Neutrophil (primary cell): ENCODE measurements at regions not wholly inside any gene's neighbourhood (a gene's known extent, or its start where the extent isn't known, plus 50 kb on each side); places are given as distances from the start of the nearest gene placed in this dataset.

Experiments
- H3K27ac ChIP-seq: fragments of 200-600 bp; sonication (generic); 2 replicates; pipeline ENCODE4 v1.5.1; 2016; ENCODE audit warnings: mild to moderate bottlenecking, moderate library complexity
- H3K27me3 ChIP-seq: fragments of 200-600 bp; sonication (generic); 2 replicates; pipeline ENCODE4 v1.6.0; 2016; ENCODE audit warnings: mild to moderate bottlenecking
- H3K36me3 ChIP-seq: fragments of 200-600 bp; sonication (generic); 2 replicates; pipeline ENCODE4 v1.5.1; 2017
- H3K4me1 ChIP-seq, 2 experiments: fragments of 200-600 bp in 1 of 2; sonication (generic) in 1 of 2; 1 replicate in 1 of 2; 2 replicates in 1 of 2; pipeline versions ENCODE4 v1.5.1 to v1.6.1; 2013 to 2016; ENCODE audit warnings: low read depth in 1 of 2, low read length in 1 of 2, mild to moderate bottlenecking in 1 of 2, moderate library complexity in 1 of 2; ENCODE audit not compliant: control insufficient read depth in 1 of 2, insufficient read depth in 1 of 2
- H3K4me3 ChIP-seq, 2 experiments: fragments of 200-600 bp in 1 of 2; sonication (generic) in 1 of 2; 1 replicate in 1 of 2; 2 replicates in 1 of 2; pipeline ENCODE4 v1.5.1; 2013 to 2016; ENCODE audit warnings: low read depth in 1 of 2, low read length in 1 of 2, mild to moderate bottlenecking in 1 of 2, moderate library complexity in 1 of 2
- H3K9me3 ChIP-seq: fragments of 200-600 bp; sonication (generic); 2 replicates; pipeline ENCODE4 v1.5.1; 2016
- TF ChIP-seq, protein P1 (sequence below): fragments of 200-600 bp; sonication (generic); IDR thresholded peaks from 2 replicates; pipeline ENCODE4 v1.5.1; 2016; ENCODE audit warnings: antibody characterized with exemption

DNA sequence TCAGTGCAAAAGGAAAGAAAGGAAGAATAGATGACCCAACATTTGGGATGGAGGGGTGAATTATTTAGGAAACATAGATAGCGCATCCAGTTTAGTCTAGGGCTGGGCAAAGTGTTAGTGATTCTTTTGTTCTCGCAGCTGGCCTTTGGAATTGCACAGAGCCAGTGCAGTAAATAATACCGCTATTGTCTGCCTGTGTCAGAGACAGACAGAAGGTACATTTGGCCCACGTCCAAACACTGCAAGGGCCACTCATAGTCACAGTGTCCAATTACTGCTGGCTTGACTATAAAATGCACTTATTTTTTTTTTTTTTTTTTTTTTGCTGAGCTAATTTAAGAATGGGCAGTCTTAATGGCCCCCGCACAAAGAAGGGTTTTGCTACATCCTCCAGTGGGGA lies 638.6 kb downstream of the BCL11B start:
- TF ChIP-seq, protein P1, sequence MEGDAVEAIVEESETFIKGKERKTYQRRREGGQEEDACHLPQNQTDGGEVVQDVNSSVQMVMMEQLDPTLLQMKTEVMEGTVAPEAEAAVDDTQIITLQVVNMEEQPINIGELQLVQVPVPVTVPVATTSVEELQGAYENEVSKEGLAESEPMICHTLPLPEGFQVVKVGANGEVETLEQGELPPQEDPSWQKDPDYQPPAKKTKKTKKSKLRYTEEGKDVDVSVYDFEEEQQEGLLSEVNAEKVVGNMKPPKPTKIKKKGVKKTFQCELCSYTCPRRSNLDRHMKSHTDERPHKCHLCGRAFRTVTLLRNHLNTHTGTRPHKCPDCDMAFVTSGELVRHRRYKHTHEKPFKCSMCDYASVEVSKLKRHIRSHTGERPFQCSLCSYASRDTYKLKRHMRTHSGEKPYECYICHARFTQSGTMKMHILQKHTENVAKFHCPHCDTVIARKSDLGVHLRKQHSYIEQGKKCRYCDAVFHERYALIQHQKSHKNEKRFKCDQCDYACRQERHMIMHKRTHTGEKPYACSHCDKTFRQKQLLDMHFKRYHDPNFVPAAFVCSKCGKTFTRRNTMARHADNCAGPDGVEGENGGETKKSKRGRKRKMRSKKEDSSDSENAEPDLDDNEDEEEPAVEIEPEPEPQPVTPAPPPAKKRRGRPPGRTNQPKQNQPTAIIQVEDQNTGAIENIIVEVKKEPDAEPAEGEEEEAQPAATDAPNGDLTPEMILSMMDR, result no peak
- no peaks in the 10 kb centered on the region for H3K36me3 ChIP-seq
- no peak overlapping the region for H3K27ac ChIP-seq
- no peaks in the 10 kb centered on the region for H3K4me1 ChIP-seq
- no peaks in the 10 kb centered on the region for H3K9me3 ChIP-seq
- H3K27me3 ChIP-seq, result no peaks in the 10 kb centered on the region
- no peak overlapping the region for H3K4me3 ChIP-seq

DNA sequence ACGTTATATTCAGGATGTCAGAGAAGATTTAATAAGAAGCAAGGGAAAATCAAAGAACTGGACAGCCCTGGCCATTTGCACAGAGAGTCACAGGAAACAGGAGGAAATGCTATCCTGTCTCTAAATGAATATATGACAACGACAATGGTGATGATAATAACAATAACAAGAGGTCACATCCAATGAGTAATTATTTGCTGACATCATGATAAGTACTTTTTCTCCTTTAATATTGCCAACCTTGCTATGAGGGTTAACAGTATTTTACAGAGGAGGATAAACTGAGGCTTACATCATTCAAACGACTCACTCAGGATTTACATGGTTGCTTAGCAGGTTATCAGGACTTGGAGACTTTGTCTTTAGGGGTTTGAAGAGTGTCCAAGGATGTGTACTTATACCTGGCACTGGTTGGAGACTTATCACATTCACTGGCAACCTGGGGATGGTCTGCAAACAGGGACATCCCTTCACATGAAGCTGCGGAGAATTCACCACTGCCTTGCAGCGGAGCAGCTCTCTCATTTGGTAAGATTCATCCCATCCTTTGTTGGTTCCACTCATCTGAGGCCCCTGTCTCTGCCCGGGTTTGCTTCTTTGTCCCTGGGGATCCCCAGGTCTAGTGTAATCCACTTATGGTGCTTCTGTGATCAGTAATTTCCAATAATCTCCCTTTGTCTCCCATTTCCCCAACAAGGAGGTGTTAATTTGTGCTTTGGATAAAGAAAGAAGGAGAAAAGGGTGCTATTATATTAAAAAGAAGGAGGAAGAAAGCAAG lies 637.8 kb downstream of the BCL11B start:
- Histone ChIP-seq H3K27ac (no peak overlapping the region), H3K4me3 (no peak overlapping the region), H3K9me3 (no peaks in the 10 kb centered on the region), H3K27me3 (no peaks in the 10 kb centered on the region), H3K36me3 (no peaks in the 10 kb centered on the region), H3K4me1 (no peaks in the 10 kb centered on the region)
- TF ChIP-seq, protein P1, result no peak

DNA sequence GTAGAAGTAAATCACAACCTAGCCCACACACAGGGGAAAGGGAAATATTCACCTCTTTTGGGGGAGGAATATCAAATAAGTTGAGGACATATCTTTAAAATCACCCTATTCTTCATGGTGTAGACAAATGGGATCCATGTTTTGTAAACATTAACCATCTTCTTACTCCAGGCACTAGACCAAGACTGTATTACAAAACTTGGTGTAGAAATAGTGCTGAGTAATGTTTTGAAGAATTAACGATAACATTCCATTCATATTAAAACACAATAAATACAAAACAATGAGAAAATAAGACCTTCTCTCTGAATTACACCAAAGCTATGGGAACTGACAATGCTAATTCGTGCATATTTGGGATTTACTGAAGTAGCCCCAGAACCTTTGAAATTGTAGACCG lies 633.6 kb downstream of the BCL11B start:
- no peaks in the 10 kb centered on the region for H3K27me3 ChIP-seq
- no peak overlapping the region for H3K27ac ChIP-seq

DNA sequence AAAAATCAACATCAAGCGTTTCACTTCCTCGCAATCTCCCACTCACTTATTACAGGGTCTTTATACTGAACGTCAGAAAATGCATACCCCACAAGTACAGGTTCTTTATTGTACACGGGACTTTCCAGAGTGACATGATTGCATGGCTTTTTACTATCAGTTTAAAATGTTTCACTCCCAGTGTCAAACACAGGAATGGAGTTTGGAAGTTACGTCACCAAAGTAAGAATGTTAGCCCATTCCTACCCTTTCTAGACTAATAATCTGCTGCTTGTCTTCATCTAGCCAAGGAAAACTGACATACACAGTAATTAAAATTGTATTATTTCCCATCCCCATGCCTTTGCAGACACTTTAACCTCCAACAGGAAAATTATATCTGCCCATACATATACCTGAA lies 624.2 kb downstream of the BCL11B start:
- Histone ChIP-seq H3K36me3 (no peaks in the 10 kb centered on the region), H3K27me3 (no peaks in the 10 kb centered on the region), H3K4me1 (no peaks in the 10 kb centered on the region), H3K9me3 (no peaks in the 10 kb centered on the region), H3K27ac (no peak overlapping the region), H3K4me3 (no peak overlapping the region)
- TF ChIP-seq, protein P1, result no peak

More for the DNA sequence above, 633.6 kb downstream of the BCL11B start:
- Histone ChIP-seq H3K36me3 (no peaks in the 10 kb centered on the region), H3K9me3 (no peaks in the 10 kb centered on the region), H3K4me3 (no peak overlapping the region), H3K4me1 (no peaks in the 10 kb centered on the region)
- TF ChIP-seq, protein P1, result no peak

DNA sequence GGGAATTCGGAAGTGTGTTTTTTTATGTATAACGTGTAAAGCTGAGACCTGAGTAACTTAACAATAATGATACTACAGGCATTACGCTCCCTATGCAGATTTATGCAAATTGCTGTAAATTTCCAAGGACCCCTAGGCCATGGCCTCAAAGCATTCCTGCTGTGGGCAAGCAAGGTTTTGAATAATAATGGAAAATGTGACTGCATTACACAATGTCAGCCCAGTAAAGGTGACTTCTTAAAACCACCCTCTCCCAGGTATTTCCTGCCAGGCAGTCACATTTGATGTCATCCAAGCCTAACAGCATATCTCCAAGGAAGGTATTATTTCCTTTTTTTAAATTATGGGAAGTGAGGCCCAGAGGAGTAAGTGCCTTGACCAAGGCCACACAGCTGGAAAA lies 621.0 kb downstream of the BCL11B start:
- no peaks in the 10 kb centered on the region for H3K9me3 ChIP-seq
- TF ChIP-seq, protein P1, result no peak
- no peaks in the 10 kb centered on the region for H3K27me3 ChIP-seq
- H3K27ac ChIP-seq, result no peak overlapping the region
- no peak overlapping the region for H3K4me3 ChIP-seq
- no peaks in the 10 kb centered on the region for H3K4me1 ChIP-seq
- no peaks in the 10 kb centered on the region for H3K36me3 ChIP-seq
